HG03460 (cell line): ENCODE measurements at regions not wholly inside any gene's neighbourhood (a gene's known extent, or its start where the extent isn't known, plus 50 kb on each side); places are given as distances from the start of the nearest gene placed in this dataset.

Experiments used
- ATAC-seq: cut with Tn5 transposase; IDR thresholded peaks from one replicate; pipeline ENCODE4 v1.9.1; 2021; ENCODE audit not compliant: unreplicated experiment

- no peak for ATAC-seq
These were observed 73.8 kb downstream of the CBLN2 start for GRCh38 chr18:72470391-72470790.

GRCh38 chr18:72468021-72468710 lies 76.0 kb downstream of the CBLN2 start:
- no peak for ATAC-seq

- ATAC-seq: no peak
These were observed 83.9 kb downstream of the CBLN2 start for GRCh38 chr18:72460210-72460680.

GRCh38 chr18:72458271-72458670 lies 85.9 kb downstream of the CBLN2 start:
- ATAC-seq: no peak

GRCh38 chr18:72456802-72457201 lies 87.3 kb downstream of the CBLN2 start:
- no peak for ATAC-seq

- no peak for ATAC-seq
These were observed 91.8 kb downstream of the CBLN2 start for GRCh38 chr18:72452328-72452727.

GRCh38 chr18:72444798-72445155 lies 99.4 kb downstream of the CBLN2 start:
- no peak for ATAC-seq

- no peak for ATAC-seq
These were observed 99.9 kb downstream of the CBLN2 start for GRCh38 chr18:72444111-72444797.

- no peak for ATAC-seq
These were observed 107.7 kb downstream of the CBLN2 start for GRCh38 chr18:72436401-72436800.

GRCh38 chr18:72433756-72434155 lies 110.4 kb downstream of the CBLN2 start:
- ATAC-seq: no peak

GRCh38 chr18:72427721-72428120 lies 116.4 kb downstream of the CBLN2 start:
- ATAC-seq: no peak

- ATAC-seq: no peak
These were observed 124.2 kb downstream of the CBLN2 start for GRCh38 chr18:72419914-72420313.

GRCh38 chr18:72412927-72413326 lies 131.2 kb downstream of the CBLN2 start:
- no peak for ATAC-seq

- ATAC-seq: no peak
These were observed 132.9 kb downstream of the CBLN2 start for GRCh38 chr18:72411261-72411660.

- no peak for ATAC-seq
These were observed 133.7 kb downstream of the CBLN2 start for GRCh38 chr18:72410399-72410798.

GRCh38 chr18:72409903-72410302 lies 134.2 kb downstream of the CBLN2 start:
- ATAC-seq: no peak

- no peak for ATAC-seq
These were observed 137.1 kb downstream of the CBLN2 start for GRCh38 chr18:72407048-72407447.

GRCh38 chr18:72391951-72392350 lies 152.2 kb downstream of the CBLN2 start:
- ATAC-seq: no peak

- ATAC-seq: no peak
These were observed 152.7 kb downstream of the CBLN2 start for GRCh38 chr18:72391427-72391826.

GRCh38 chr18:72378016-72378415 lies 166.1 kb downstream of the CBLN2 start:
- no peak for ATAC-seq

GRCh38 chr18:72376256-72376655 lies 167.9 kb downstream of the CBLN2 start:
- no peak for ATAC-seq

- ATAC-seq: no peak
These were observed 168.5 kb downstream of the CBLN2 start for GRCh38 chr18:72375618-72376017.

- no peak for ATAC-seq
These were observed 172.1 kb downstream of the CBLN2 start for GRCh38 chr18:72372076-72372475.
